Kidney (tissue), 13 donors: ENCODE measurements at regions not wholly inside any gene's neighbourhood (a gene's known extent, or its start where the extent isn't known, plus 50 kb on each side); places are given as distances from the start of the nearest gene placed in this dataset.

Source experiments
- DNase-seq, 5 donors: peaks; one replicate each; pipeline ENCODE4 v3.0.0-alpha.2; 2013 to 2020
- FAIRE-seq: peaks from 2 replicates; lab custom pipeline; 2012; peaks lifted over from hg19 to GRCh38; lab: Jason Lieb, UNC
- H3K27ac ChIP-seq, 2 donors: one replicate each; pipeline ENCODE4 v1.7.0; 2013; ENCODE audit warnings: low read depth in 2 of 2, low read length in 2 of 2, inconsistent platforms in 1 of 2
- H3K27me3 ChIP-seq: one replicate; pipeline ENCODE4 v1.7.1; 2013; ENCODE audit warnings: low read length, inconsistent platforms; ENCODE audit not compliant: control insufficient read depth, insufficient read depth
- H3K36me3 ChIP-seq, 3 donors: one replicate each; pipeline versions ENCODE4 v1.7.0 to v1.7.1; 2013; ENCODE audit warnings: low read length in 3 of 3, control low read depth in 1 of 3, inconsistent platforms in 1 of 3; ENCODE audit not compliant: insufficient read depth in 3 of 3, control insufficient read depth in 2 of 3
- H3K4me1 ChIP-seq, 3 donors: one replicate each; pipeline versions ENCODE4 v1.7.0 to v1.7.1; 2013; ENCODE audit warnings: low read length in 3 of 3, inconsistent platforms in 1 of 3, low read depth in 1 of 3; ENCODE audit not compliant: control insufficient read depth in 2 of 3, insufficient read depth in 2 of 3
- H3K4me3 ChIP-seq, 3 donors: one replicate each; pipeline versions ENCODE4 v1.7.0 to v1.8.1; 2013; ENCODE audit warnings: low read length in 3 of 3, control low read depth in 1 of 3, inconsistent platforms in 1 of 3
- H3K9ac ChIP-seq, 3 donors: one replicate each; pipeline versions ENCODE4 v1.7.0 to v1.7.1; 2013; ENCODE audit warnings: low read length in 3 of 3, control low read depth in 1 of 3, inconsistent platforms in 1 of 3
- H3K9me3 ChIP-seq, 3 donors: one replicate each; pipeline versions ENCODE4 v1.7.0 to v1.7.1; 2013; ENCODE audit warnings: low read length in 3 of 3, control low read depth in 1 of 3, inconsistent platforms in 1 of 3; ENCODE audit not compliant: control insufficient read depth in 2 of 3, insufficient read depth in 1 of 3
- intact Hi-C: fragments of 100-400 bp; cut with DNase I; formaldehyde crosslinking; loops from one replicate; pipeline ENCODE4 v1.11.1; 2022
- TF ChIP-seq, protein P1 (sequence below): IDR thresholded peaks from 3 replicates; pipeline ENCODE4 v1.5.1; 2012; ENCODE audit warnings: mild to moderate bottlenecking, moderate library complexity, borderline replicate concordance; ENCODE audit not compliant: insufficient read depth; ENCODE audit errors: extremely low read depth
- donor health status: control.
- donor health status: control.
- donor health status: control.
- donor health status: control.
- donor health status: control.
- donor health status: DM: yes; HTN: yes; CAD: no.
- donor health status: Normal renal cell carcinoma (clear cell type).

DNA sequence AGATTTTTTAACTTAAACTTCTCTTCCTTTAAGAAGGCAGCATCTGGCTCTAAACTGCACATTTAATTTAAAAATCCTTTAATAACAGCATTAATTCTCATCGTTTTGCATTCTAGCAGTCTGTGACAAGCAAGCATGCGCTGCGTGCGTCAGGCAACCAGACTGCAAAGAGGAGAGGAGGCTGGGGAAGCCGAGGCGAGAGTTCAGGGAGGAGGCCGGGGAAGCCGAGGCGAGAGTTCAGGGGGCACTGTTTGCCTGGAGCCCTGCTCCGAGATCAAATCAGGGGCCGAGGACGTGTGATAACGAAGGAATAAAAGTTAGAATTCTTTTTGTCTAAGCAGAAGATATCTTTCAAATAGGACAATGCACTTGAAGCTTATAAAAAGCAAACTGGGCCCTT, 435.7 kb downstream of the EFNB2 start:
- DNase-seq, result no peak
- intact Hi-C loops, result no loop called here
- no peak overlapping the region for H3K9ac ChIP-seq
- H3K36me3 ChIP-seq, result no peaks in the 10 kb centered on the region
- H3K4me1 ChIP-seq, result peaks cover 0 to 3% (median 0%) of the 10 kb centered on the region in 3 donors
- H3K9me3 ChIP-seq, result no peaks in the 10 kb centered on the region
- H3K4me3 ChIP-seq, result no peak overlapping the region
- H3K27me3 ChIP-seq, result no peaks in the 10 kb centered on the region
- TF ChIP-seq, protein P1, sequence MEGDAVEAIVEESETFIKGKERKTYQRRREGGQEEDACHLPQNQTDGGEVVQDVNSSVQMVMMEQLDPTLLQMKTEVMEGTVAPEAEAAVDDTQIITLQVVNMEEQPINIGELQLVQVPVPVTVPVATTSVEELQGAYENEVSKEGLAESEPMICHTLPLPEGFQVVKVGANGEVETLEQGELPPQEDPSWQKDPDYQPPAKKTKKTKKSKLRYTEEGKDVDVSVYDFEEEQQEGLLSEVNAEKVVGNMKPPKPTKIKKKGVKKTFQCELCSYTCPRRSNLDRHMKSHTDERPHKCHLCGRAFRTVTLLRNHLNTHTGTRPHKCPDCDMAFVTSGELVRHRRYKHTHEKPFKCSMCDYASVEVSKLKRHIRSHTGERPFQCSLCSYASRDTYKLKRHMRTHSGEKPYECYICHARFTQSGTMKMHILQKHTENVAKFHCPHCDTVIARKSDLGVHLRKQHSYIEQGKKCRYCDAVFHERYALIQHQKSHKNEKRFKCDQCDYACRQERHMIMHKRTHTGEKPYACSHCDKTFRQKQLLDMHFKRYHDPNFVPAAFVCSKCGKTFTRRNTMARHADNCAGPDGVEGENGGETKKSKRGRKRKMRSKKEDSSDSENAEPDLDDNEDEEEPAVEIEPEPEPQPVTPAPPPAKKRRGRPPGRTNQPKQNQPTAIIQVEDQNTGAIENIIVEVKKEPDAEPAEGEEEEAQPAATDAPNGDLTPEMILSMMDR, result no peak
- no peak overlapping the region for H3K27ac ChIP-seq
- no peak for FAIRE-seq

DNA sequence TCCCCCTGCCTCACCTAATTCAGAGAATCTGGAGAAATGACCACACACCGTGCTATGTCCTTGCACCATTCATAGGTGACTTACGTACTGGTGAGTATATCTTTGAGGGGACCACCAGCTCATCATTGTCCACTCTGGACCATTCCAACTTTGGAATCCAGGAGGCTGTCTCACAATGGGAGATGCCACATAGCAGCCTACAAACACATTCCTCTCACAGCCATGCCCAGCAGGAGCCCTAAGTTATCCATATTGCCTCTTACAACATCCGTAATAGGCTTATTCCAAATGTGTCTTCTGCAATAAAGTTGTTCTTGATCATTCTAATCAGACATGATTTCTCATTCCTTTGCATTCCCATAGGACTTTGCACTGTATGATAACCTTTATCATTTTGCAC, 436.7 kb downstream of the EFNB2 start:
- FAIRE-seq, result no peak
- H3K36me3 ChIP-seq, result no peaks in the 10 kb centered on the region
- no peaks in the 10 kb centered on the region for H3K27me3 ChIP-seq
- H3K9ac ChIP-seq, result no peak overlapping the region
- H3K4me3 ChIP-seq, result no peak overlapping the region
- no peak for DNase-seq
- TF ChIP-seq, protein P1, result no peak
- peaks cover 0 to 3% (median 0%) of the 10 kb centered on the region in 3 donors for H3K4me1 ChIP-seq
- H3K9me3 ChIP-seq, result no peaks in the 10 kb centered on the region
- intact Hi-C loops, result no loop called here
- no peak overlapping the region for H3K27ac ChIP-seq

DNA sequence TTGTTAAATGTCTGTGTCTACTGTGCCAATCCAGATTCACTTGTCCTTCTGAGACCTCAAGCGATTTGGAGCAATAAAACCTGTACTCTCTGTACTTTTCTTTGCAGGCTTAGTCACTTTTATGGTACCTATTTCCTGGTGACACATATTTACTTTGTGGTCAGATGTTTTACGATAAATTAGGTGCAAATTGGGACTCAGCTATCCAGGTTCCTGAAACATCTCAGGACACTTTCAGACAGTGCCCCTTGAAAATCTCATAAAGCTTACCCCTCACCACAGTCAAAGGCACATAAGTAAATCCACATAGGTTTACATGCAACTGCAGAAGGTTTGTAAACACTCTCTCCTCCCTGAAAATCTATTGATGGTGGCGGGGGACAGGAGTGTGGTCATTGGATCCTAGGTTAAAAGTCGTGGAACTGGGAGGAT, 438.8 kb downstream of the EFNB2 start:
- no peak for FAIRE-seq
- intact Hi-C loops, result no loop called here
- no peak overlapping the region for H3K27ac ChIP-seq
- H3K4me3 ChIP-seq, result no peak overlapping the region
- H3K27me3 ChIP-seq, result no peaks in the 10 kb centered on the region
- TF ChIP-seq, protein P1, result no peak
- no peak overlapping the region for H3K9ac ChIP-seq
- DNase-seq, result no peak
- no peaks in the 10 kb centered on the region for H3K36me3 ChIP-seq
- H3K4me1 ChIP-seq, result peaks cover 0 to 3% (median 0%) of the 10 kb centered on the region in 3 donors
- no peaks in the 10 kb centered on the region for H3K9me3 ChIP-seq

DNA sequence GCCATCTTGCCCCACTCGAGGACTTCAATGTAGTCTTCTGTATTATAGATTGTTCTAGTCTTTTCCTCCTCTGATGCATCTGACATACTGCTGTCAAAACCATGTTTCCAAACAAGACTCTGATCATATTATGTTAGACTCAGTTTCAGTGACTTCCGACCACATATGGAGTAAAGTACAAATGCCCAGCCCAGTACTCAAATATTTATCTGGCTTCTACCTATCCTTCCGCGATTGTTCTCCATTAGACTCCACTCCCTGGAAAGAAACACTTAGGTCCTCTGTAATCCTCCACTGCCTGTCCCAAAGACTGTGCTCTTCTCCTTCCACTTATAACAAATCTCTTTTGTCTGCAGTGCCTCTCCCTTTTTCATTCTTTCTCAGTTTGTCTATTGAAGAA, 439.5 kb downstream of the EFNB2 start:
- no peak overlapping the region for H3K9ac ChIP-seq
- DNase-seq, result no peak
- H3K4me3 ChIP-seq, result no peak overlapping the region
- intact Hi-C loops, result no loop called here
- TF ChIP-seq, protein P1, result no peak
- H3K4me1 ChIP-seq, result peaks cover 0 to 3% (median 0%) of the 10 kb centered on the region in 3 donors
- no peaks in the 10 kb centered on the region for H3K9me3 ChIP-seq
- H3K27me3 ChIP-seq, result no peaks in the 10 kb centered on the region
- no peak overlapping the region for H3K27ac ChIP-seq
- no peaks in the 10 kb centered on the region for H3K36me3 ChIP-seq
- no peak for FAIRE-seq
